Astrocyte of the cerebellum (primary cell): ENCODE measurements at regions not wholly inside any gene's neighbourhood (a gene's known extent, or its start where the extent isn't known, plus 50 kb on each side); places are given as distances from the start of the nearest gene placed in this dataset.
A peak's percentile ranks its signal among the peaks of the same experiment; 100 is the strongest.

Experiments used
- DNase-seq: peaks from one replicate; pipeline ENCODE4 v3.0.0-alpha.2; 2011; ENCODE audit warnings: low read depth
- H3K4me3 ChIP-seq: 2 replicates; pipeline ENCODE4 v1.5.1; 2011; ENCODE audit warnings: mild to moderate bottlenecking, low read depth, low read length, moderate library complexity
- CTCF ChIP-seq: IDR thresholded peaks from 2 replicates; pipeline ENCODE4 v1.5.1; 2012; ENCODE audit warnings: low read length, low read depth, moderate library complexity, mild to moderate bottlenecking; ENCODE audit errors: missing control alignments
- in situ Hi-C: cut with HindIII; loops from 2 replicates; pipeline ENCODE4 v1.10.0; 2017; ENCODE audit warnings: low sequenced_read_pairs

DNA sequence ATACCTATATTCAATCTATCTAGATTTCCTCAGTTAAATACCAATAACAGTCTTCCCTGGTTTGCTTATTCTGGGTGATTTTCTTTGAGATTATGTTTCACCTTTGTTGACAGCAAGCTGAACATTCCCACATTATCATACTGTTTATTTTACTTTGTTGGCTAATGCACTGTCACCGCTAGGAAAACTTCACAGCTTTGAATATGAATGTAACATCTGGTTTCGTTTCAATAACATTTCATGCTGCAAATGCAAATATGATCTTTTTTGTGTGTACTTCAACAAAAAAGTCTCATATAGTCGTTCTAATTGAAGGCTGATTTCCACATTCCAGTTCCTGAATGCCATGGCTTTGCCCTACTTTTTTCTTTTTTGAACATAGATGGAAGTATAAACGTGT lies 946.3 kb upstream of the GHITM start:
- no peak for TF ChIP-seq CTCF
- peak; percentile 18 for DNase-seq
- H3K4me3 ChIP-seq: no peak overlapping the region
- in situ Hi-C loops: no loop called here

DNA sequence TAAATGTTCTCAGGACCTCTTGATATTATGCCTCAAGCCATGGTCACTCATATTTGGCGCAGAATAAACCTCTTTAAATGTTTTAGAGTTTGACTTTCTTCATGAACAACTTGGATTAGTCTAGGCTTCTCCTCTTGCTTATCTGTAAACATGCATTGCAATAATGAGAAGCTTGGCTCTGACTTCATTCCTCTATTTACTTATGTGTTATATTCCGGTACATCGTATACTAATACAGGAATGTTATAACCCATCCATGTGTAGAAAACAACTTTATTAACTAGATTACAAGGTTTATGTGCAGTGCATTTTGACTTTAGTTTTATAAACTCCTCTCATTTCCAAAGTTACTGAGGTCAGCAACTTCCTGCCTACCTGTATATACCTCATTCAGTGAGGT lies 944.3 kb upstream of the GHITM start:
- TF ChIP-seq CTCF: no peak
- DNase-seq: no peak
- H3K4me3 ChIP-seq: no peak overlapping the region
- in situ Hi-C loops: no loop called here

- TF ChIP-seq CTCF: no peak
- no peak for DNase-seq
- in situ Hi-C loops: no loop called here
- H3K4me3 ChIP-seq: no peak overlapping the region
Observed at GRCh38 chr10:83199374-83199773, 939.9 kb upstream of the GHITM start.

GRCh38 chr10:83205861-83206260 lies 933.4 kb upstream of the GHITM start:
- no peak for DNase-seq
- in situ Hi-C loops: no loop called here
- no peak overlapping the region for H3K4me3 ChIP-seq
- no peak for TF ChIP-seq CTCF

DNA sequence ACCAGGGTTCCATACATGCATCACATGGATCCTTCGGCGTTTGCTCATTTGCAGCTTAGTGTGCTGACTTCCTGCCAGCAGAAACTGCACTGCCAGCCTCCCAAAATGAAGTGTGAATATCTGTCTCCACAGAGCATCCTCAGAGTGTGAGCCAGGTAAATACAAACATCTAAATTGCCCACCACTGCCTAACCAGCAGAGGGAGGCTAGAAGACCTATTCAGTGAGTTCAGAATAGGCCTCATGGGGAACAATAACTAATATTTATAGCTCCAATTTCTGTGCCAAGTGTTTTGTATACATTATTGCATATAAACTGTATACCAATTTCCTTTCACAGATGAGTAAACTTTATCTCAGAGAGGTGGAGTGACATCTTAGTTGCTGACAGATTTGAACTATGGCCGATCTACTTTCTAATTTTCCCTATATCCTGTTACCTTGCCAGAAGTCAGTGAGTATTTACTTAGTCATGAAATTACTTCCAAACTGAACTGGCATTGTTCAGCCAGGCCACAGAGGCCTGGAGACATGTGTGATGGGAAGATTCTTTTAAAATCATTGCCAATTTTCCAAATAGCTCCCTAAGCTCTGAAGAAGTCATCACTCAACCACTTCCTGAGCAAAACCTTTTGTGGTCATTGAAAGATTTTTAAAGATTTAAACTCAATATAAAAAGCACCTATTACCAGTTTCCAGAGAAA lies 926.5 kb upstream of the GHITM start:
- peak; percentile 87 for DNase-seq
- in situ Hi-C loops: no loop called here
- H3K4me3 ChIP-seq: no peak overlapping the region
- peak; percentile 29 for TF ChIP-seq CTCF

DNA sequence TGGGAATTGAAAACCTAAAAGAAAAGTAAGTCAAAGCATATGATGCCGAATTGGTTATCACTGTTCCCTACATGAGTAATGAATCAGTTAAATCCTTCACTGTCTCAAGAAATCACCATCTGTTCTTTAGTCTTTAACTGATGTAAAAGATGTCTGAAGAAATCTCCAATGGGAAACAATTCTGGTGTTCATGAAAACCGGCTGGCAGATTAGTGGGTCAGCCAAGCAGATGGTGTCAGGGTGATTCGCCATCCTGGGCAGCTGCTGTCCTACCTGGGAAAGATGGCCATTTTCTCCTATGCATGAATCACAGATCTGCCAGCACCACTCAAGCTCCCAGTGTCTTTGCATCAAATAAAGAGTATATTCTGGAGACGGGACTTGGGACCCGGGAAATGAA lies 925.2 kb upstream of the GHITM start:
- no peak for TF ChIP-seq CTCF
- DNase-seq: no peak
- in situ Hi-C loops: no loop called here
- H3K4me3 ChIP-seq: no peak overlapping the region
